ENCODE measurements at regions not wholly inside any gene's neighbourhood (a gene's known extent, or its start where the extent isn't known, plus 50 kb on each side); places are given as distances from the start of the nearest gene placed in this dataset.

DNA sequence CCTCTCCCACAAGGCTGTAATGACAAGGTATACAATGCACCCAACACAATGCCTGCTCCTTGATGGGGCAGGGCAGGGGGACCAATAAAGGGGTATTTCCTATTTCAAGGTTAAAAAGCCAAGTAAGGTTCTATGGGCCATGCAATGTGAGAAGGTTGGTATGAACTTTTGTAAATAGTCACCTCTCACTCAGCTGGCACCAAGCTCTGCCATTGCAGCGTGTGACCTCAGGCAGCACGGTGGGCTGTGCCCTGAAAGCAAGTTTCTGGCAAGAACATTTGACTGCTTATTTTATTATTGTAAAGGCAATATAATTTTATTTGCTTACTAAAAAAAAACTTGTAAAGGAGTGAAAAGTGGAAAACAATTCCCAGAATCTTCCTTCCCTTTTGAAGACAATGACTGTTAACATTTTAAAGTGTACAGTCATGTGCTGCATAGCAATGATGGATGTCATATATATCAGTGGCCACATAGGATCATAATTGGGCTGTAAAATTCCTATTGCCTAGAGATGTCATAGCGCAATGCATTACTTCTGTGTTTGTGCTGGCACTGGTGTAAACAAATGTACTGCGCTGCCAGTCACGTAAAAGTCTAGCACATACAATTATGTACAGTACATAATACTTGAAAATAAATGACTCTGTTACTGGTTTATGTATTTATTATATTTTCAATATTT is 167.3 kb upstream of the RORA start:
- dilution Hi-C loops (cut with MboI; ENCODE audit: extremely low pct_ligation_motif_present, low sequenced_read_pairs) = no loop called here
- TF ChIP-seq, protein P1, sequence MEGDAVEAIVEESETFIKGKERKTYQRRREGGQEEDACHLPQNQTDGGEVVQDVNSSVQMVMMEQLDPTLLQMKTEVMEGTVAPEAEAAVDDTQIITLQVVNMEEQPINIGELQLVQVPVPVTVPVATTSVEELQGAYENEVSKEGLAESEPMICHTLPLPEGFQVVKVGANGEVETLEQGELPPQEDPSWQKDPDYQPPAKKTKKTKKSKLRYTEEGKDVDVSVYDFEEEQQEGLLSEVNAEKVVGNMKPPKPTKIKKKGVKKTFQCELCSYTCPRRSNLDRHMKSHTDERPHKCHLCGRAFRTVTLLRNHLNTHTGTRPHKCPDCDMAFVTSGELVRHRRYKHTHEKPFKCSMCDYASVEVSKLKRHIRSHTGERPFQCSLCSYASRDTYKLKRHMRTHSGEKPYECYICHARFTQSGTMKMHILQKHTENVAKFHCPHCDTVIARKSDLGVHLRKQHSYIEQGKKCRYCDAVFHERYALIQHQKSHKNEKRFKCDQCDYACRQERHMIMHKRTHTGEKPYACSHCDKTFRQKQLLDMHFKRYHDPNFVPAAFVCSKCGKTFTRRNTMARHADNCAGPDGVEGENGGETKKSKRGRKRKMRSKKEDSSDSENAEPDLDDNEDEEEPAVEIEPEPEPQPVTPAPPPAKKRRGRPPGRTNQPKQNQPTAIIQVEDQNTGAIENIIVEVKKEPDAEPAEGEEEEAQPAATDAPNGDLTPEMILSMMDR (optimal IDR thresholded peaks at IDR 0.05 in 1 of 3, IDR thresholded peaks at IDR 0.05 in 1 of 3, conservative IDR thresholded peaks at IDR 0.05 in 1 of 3; ENCODE audit: extremely low read depth in 1 of 3, insufficient read depth in 2 of 3, low read length in 3 of 3) = no peak
- TF ChIP-seq EZH2 (IDR thresholded peaks at IDR 0.05; ENCODE audit: low read length) = no peak

DNA sequence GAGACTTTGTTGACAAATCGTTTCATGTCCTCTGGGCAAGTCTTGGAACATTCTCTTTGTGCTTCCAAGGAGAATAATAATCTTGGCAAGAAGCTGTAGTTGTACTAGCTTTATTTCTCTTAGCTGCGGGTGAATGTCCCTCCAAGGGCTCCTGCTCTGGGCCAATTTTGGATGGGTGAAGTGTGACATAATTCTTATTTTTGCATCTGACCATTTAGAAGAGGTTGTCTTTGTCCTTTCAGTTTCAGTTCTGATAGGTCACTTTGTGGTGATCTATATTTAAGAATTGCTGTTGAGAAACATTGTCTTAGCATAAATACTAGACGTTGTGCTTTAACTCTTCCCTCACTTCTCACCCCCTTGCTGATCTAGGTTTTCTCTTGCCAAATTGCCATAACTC is 164.8 kb upstream of the RORA start:
- H3K9me3 ChIP-seq (ENCODE audit: control insufficient read depth, low read depth, low read length) = no peaks in the 10 kb centered on the region
- H3K4me2 ChIP-seq (ENCODE audit: control insufficient read depth, extremely low read depth, insufficient read depth, low read depth, low read length) = no peak overlapping the region
- no peaks in the 10 kb centered on the region for H3K36me3 ChIP-seq (ENCODE audit: control insufficient read depth in 2 of 2, extremely low read depth in 1 of 2, insufficient read depth in 2 of 2, low read length in 2 of 2)
- no peaks in the 10 kb centered on the region for H3K79me2 ChIP-seq (ENCODE audit: control insufficient read depth, insufficient read depth, low read length)
- no peaks in the 10 kb centered on the region for H3K9me1 ChIP-seq (ENCODE audit: control insufficient read depth, extremely low read depth, insufficient read depth, low read length)
- H3K4me1 ChIP-seq (ENCODE audit: control insufficient read depth, extremely low read depth, insufficient read depth, low read length) = no peaks in the 10 kb centered on the region
- no peak overlapping the region for H3K27ac ChIP-seq (ENCODE audit: control insufficient read depth, insufficient read depth, low read length)
- no peak for DNase-seq (ENCODE audit: low read depth, low spot score)
- no peaks in the 10 kb centered on the region for H4K20me1 ChIP-seq (ENCODE audit: control insufficient read depth, extremely low read depth, insufficient read depth, low read length)
- H3K9ac ChIP-seq (ENCODE audit: control insufficient read depth, extremely low read depth, insufficient read depth, low read length) = no peak overlapping the region
- dilution Hi-C loops (cut with MboI; ENCODE audit: extremely low pct_ligation_motif_present, low sequenced_read_pairs) = no loop called here
- TF ChIP-seq, protein P1 (optimal IDR thresholded peaks at IDR 0.05 in 1 of 3, IDR thresholded peaks at IDR 0.05 in 1 of 3, conservative IDR thresholded peaks at IDR 0.05 in 1 of 3; ENCODE audit: extremely low read depth in 1 of 3, insufficient read depth in 2 of 3, low read length in 3 of 3) = no peak
- no peak for TF ChIP-seq EZH2 (IDR thresholded peaks at IDR 0.05; ENCODE audit: low read length)
- H3K27me3 ChIP-seq (ENCODE audit: control insufficient read depth, extremely low read depth, insufficient read depth, low read length) = no peaks in the 10 kb centered on the region
- FAIRE-seq = no peak
- H3K4me3 ChIP-seq (ENCODE audit: control insufficient read depth in 2 of 3, extremely low read depth in 1 of 3, insufficient read depth in 2 of 3, low read depth in 1 of 3, low read length in 3 of 3) = no peak overlapping the region
- no peak overlapping the region for H2AFZ ChIP-seq (ENCODE audit: control insufficient read depth, low read length)

More for the DNA sequence above, 167.3 kb upstream of the RORA start:
- H3K27me3 ChIP-seq (ENCODE audit: control insufficient read depth, extremely low read depth, insufficient read depth, low read length) = no peaks in the 10 kb centered on the region
- no peak overlapping the region for H3K4me3 ChIP-seq (ENCODE audit: control insufficient read depth in 2 of 3, extremely low read depth in 1 of 3, insufficient read depth in 2 of 3, low read depth in 1 of 3, low read length in 3 of 3)
- no peak overlapping the region for H3K27ac ChIP-seq (ENCODE audit: control insufficient read depth, insufficient read depth, low read length)
- H3K4me1 ChIP-seq (ENCODE audit: control insufficient read depth, extremely low read depth, insufficient read depth, low read length) = no peaks in the 10 kb centered on the region
- H3K9me3 ChIP-seq (ENCODE audit: control insufficient read depth, low read depth, low read length) = no peaks in the 10 kb centered on the region
- no peak overlapping the region for H3K4me2 ChIP-seq (ENCODE audit: control insufficient read depth, extremely low read depth, insufficient read depth, low read depth, low read length)
- no peaks in the 10 kb centered on the region for H3K36me3 ChIP-seq (ENCODE audit: control insufficient read depth in 2 of 2, extremely low read depth in 1 of 2, insufficient read depth in 2 of 2, low read length in 2 of 2)
- H3K79me2 ChIP-seq (ENCODE audit: control insufficient read depth, insufficient read depth, low read length) = no peaks in the 10 kb centered on the region
- DNase-seq (ENCODE audit: low read depth, low spot score) (no peak), FAIRE-seq (no peak)
- H3K9ac ChIP-seq (ENCODE audit: control insufficient read depth, extremely low read depth, insufficient read depth, low read length) = no peak overlapping the region
- H3K9me1 ChIP-seq (ENCODE audit: control insufficient read depth, extremely low read depth, insufficient read depth, low read length) = no peaks in the 10 kb centered on the region
- no peak overlapping the region for H2AFZ ChIP-seq (ENCODE audit: control insufficient read depth, low read length)
- H4K20me1 ChIP-seq (ENCODE audit: control insufficient read depth, extremely low read depth, insufficient read depth, low read length) = no peaks in the 10 kb centered on the region

Data from keratinocyte (primary cell).